OCI-M1 (cell line): ENCODE measurements at regions not wholly inside any gene's neighbourhood (a gene's known extent, or its start where the extent isn't known, plus 50 kb on each side); places are given as distances from the start of the nearest gene placed in this dataset.

Experiments used
- DNase-seq: peaks from one replicate; lab custom pipeline; 2025; lab: John Stamatoyannopoulos, UW

DNA sequence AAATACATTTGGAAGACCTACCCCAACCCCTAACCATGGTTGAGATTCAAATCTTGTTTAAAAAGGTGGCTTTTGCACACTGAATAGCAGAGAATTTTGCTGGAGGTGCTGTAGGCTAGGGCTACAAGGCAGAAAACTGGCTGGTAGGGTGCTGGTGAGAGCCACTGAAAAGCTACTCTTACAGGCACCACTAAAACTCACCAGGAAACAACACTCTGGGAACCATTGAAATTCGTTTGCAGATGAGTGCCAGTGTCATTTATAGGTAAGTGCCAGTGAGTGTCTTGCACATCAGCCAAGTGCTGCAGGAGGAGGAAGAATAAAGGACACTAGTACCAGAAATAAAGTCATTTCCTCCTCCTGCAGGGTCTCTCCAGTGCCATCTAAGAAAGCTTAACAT, 610.2 kb downstream of the ZNF385D start:
- no peak for DNase-seq

DNA sequence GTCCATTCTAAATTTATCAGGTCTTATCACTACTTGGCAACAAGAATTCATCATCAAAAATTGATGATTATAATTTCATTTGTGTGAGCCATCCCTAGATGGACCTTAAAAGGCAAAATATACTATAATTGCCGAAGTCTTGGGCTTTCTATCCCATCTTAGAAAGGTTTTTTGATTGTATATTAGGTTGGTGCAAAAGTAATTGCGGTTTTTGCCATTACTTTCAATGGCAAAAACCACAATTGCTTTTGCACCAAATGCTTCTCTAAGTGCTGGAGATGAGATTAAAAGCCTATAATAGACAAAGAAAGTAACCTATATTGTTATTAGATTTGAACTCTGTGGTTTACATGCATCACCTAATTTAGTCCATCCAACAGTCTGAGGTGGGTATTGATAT, 612.9 kb downstream of the ZNF385D start:
- DNase-seq, result no peak

DNA sequence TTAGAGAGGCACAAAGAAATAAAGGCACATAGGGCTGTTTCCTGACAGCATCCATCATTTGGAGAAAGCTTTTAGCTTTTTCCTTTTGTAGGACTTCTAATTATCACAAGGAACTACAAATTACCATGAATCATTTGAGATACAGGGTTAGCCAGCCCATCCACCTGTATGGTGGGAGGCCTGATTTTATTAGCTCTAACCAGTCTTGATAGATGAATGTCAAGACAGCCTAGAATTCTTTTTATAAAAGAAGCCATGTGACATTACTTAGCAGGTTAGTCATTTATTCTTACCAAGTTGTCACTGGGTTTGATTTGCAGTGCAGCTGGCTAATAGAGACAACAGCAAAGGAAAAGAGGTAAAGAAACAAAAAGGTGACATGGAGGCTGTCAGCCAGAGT, 618.1 kb downstream of the ZNF385D start:
- DNase-seq, result no peak

DNA sequence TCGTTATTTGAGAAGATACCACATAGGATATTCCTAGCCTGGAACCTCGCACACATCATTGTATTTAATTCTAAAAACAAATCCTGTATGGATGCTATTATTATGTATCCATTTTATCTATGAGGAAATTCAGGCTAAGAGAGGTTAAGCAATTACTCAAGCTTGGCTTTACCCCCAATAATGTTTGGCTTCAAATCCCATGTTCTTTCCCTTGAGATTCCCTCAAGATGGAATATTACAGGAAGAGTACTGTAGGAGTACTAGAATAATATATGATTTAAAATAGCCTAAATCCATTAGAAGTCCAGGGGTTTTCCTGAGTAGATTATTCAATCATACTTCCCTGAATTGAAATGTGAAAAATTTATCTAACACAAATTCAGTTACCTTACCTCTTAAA, 630.2 kb downstream of the ZNF385D start:
- no peak for DNase-seq

DNA sequence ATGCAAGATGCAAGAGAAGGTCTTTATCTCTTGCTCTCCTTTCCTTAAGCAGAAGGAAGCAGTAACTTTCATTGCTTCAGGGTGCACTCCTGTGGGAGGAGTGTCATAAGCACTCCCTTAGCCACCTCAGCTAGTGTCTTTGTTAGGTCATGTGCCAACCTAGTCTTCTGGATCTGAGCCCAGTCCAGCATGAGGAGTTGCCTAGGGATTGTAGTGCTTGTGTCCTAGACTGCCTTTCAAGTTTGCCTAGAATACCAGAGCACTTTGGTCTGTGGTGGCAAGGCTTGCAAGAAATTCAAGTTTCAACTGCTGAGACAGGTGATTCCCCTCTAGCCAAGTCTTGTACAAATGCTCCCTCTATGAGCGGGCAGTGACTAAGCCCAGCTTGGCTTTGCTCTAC, 633.6 kb downstream of the ZNF385D start:
- no peak for DNase-seq

DNA sequence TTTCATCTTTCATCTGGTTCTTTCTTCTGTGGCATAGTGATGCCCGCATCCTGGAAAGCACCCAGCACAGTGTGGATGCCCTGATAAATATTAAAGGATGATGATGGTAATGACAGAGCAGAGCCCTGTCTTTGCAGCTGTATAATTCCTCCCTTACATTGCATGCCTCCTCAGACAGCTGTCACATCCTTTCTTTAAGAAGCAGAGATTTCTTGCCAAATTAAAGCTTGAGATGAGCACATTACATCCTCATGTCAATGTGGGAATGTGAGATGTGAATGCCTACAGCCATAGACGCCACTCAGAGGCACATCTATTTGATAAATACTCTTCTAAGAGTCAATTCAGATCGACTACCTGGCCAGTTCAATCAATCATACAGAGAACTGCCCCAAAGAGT, 642.0 kb downstream of the ZNF385D start:
- DNase-seq, result no peak

DNA sequence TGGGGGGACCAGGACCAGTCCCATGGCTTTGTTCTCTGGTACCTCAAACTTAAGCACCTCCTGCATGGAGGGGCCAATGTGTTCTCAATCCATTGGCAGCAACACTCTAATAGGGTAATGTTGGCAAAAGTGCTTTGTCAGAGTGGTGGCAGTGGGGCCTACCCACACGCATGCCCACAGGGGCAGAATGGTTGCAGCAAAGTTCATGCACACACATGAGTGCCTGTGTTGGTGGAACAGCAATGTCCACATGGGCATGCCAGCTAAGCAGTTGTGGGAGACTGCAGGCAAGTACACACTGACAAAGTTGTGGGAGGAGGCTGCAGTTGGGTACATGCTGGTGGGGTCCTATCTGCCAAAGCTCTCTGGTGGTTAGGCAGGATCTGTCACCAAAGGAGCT, 645.2 kb downstream of the ZNF385D start:
- no peak for DNase-seq

DNA sequence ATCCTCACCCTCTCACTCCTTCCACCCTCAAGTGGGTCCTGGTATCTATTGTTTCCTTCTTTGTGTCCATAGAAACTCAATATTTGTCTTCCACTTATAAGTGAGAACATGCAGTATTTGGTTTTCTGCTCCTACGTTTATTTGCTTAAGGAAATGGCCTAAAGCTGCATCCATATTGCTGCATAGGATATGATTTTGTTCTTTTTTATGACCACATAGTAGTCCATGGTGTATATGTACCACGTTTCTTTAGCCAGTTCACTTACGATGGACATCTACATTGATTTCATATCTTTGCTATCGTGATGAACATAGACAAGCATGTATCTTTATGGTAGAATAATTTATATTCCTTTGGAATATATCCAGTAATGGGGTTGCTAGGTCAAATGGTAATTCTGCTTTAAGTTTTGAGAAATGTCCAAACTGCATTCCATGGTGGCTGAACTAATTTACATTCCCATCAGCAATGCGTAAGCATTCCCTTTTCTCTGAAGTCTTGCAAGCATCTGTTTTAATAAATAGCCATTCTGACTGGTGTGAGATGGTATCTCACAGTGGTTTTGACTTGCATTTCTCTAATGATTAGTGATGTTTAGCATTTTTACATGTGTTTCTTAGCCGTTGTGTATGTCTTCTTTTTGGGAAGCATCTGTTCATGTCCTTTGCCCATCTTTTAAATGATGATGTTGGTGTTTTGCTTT, 650.2 kb downstream of the ZNF385D start:
- no peak for DNase-seq

DNA sequence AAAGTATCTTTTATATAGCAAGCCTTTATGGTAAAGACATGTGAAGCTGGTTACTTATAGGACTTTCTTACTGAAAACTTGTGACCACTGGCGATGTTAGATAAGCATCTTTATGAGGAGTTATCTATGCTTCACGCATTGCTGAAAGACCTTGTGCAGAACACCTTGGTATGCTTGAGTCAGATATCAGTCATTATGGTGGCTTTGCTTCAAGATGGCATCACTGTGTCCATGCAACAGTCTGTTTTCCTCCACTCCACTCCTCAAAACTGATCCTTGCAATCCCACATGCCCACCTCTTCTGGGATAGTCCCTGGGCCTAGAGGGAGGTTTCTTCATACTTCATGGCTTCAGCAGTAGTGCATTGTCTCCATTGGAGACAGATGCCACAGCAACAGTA, 656.3 kb downstream of the ZNF385D start:
- DNase-seq, result no peak

DNA sequence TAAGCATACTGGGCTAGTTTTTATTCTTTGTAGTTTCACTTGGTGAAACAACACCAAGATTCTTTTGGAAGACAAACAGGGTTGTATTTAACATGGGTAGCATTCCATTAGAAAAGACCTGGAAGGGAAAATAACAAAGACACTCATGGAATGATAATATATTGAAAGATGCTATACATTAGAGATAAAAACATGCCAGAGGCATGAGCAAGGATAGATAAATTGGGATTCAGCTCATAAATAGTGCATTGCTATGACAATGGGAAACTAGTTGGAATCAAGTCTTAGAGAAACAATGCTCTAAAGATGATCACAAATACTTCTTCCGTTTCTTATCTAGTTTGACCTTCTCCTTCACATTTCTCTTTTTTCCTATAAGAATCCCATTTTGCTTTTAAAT, 677.4 kb downstream of the ZNF385D start:
- no peak for DNase-seq

DNA sequence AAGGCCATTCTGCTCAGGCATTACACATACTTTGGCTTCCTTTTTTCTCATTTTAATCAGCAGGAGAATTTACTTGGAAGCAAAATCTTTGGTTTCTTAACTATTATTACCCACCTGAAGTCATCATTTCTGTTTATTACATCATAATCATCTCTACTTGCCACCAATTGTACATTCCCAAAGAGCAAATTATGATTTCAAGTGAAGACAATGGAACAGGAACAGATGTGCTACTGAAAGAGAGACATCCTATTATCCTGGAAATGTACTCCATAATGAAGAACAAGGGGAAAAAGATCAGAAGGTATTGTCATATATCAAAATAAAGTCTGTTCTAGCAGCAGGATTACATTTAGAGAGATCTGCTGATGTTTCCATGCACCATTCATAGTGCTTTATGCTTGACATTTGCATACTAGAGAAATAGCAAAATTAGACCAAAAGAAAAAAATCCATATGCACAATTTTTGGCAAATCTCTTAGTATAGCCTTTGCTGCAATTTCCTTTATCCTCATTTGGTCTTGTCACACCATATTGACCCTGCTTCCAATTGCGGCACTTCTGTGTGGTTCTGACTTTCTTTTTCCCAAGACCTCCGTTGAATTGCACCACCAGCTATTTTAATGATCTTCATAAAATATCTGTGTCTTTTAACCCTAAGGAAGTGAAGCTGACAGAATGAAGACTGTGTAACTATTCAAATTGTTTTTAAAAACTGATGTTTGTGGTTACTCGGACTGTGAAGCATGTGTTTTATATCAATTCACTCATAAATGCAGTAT, 683.8 kb downstream of the ZNF385D start:
- no peak for DNase-seq

DNA sequence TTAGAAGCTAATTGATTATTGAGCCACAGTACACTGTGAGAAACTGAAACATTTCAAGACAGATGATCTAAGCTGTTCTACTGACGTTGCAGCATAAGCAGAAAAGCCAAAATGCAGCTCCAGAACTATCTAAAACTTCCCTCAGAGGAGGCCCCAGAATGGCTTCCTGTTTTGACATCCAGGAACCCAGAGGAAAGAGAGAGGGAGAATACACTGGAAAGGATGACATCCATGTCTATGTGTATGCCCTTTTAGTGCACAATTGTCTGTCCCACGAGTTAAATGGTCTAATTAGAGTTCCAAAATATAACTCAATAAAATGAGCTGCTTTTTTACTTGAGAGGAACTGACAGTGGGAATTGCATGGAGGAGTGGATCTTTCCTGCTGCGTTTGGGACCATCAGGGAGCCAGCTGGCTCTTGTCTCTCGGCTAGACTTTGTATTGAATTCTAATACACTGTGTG, 688.1 kb downstream of the ZNF385D start:
- no peak for DNase-seq

DNA sequence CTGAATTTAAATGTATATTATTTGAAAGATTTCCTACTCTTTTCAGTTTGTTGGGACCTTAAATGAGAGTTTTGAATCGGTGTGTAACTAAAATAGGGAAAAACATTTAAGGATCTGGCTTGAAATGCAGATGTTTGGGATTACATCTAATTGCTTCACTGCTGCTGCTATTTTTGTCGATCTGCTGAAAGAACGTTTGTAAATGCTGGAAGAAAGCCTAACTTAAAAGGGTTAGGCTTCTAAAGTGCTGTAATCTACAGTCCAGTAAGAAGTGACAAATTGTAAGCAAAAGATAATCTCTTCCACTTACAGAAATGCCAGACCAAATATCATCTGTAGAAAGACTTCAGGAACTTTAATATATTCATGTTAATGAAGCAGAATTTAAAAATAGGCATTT, 691.6 kb downstream of the ZNF385D start:
- no peak for DNase-seq

DNA sequence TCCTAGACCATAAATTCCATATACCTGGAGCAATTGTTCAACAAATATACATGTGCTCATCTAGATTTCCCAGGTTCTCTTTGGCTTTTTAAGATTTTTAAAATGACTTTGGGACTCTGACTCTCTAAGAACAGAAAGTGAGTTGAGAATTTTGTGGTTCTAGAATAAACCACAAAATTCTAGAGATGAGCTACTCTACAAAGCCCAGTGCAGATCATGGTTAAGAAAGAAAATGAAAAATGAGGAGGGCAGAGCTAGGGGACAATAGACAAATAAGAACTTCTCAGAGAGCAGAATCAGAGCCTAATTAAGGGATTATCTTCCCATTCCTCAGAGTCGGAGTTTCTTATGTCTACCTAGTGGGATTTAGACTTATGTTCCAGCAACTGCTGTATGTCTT, 694.7 kb downstream of the ZNF385D start:
- DNase-seq, result no peak

DNA sequence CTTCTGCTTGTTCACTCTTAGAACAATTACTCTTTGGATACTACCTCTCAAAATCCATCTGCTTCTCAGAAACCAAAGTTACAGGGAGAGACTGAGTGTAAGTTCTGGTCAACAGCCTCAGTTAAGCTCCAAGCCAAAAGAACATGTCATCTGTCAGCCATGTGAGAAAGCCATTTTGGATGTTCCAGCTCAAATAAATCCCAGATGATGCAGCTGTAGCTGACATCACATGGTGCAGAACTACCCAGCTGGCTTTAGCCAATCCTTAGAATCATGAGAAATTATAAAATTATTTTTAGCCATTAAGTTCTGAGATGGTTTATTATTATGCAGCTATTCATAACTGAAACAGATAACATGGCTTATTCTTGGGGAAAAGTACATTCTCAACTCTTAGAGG, 696.0 kb downstream of the ZNF385D start:
- no peak for DNase-seq

DNA sequence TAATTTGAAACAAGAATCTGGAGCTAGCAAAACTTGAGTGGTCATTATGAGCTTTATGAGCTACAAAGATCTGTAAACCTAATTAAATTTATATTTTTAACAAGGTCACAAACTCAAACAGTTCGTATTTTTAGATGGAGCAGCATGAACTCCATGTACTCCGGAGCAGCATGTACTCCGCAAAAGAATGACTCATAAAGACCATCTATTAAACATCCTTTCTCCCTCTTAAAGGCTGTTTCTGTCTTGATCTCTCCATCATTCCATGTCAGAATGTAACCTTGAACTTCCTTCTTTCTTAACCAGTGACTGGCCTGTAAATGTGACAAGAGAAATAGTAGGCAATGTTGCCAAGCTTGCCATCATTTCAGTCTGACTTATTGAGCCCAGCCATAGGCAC, 696.9 kb downstream of the ZNF385D start:
- DNase-seq, result no peak

DNA sequence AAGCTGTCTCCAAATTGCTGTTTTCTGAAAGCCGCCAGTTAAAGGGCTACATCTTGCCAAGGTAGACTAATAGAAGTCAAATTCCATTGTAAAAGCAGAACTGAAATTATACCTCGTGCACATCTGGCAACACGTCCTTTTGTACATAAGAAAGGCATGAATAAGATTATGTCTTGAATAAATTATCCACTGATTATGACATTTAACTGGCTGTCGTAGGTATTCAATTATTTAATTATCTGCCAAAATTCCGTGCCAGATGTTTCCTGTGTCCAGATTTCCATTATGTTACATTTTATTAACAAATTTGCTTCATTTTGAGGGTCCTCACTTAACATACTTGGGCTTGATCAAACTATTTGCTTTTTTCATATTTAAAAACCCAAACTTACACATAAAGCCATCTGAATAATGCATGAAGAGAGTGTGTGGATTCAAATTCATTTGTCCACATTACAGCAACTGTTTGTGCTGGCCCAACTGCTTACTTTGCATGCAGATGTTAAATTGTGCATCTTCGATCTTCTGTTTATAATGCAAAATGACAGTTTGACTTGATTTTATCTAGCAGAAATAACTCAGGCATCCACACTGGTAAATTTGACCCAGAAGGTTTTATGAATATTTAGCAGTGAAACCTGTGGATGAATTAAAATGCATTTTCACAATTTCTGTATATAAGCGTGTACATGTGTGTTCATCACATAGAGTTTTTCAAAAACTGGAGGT, 701.5 kb downstream of the ZNF385D start:
- DNase-seq, result no peak

DNA sequence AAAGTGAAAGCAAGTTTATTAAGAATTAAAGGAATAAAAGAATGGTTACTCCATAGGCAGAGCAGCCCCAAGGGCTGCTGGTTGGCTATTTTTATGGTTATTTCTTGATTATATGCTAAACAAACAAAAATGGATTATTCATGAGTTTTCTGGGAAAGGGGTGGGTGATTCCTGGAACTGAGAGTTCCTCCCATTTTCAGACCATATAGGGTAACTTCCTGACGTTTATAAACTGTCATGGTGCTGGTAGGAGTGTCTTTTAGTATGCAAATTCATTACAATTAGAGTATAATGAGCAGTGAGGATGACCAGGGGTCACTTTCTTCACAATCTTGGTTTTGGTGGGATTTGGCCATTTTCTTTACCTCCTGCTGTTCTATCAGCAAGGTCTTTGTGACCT, 707.9 kb downstream of the ZNF385D start:
- DNase-seq, result peak; percentile 40

DNA sequence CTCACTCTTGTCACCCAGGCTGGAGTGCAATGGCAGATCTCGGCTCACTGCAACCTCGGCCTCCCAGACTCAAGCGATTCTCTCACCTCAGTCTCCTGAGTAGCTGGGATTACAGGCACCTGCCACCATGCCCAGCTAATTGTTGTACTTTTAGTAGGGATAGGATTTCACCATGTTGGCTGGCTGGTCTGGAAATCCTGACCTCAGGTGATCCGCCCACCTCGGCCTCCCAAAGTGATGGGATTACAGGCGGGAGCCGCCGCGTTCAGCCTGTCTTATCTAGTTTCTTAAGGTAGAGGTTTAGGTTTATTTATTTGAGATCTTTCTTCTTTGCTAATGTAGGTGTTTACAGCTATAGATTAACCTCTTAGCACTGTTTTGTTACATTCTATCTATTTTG, 708.8 kb downstream of the ZNF385D start:
- no peak for DNase-seq

DNA sequence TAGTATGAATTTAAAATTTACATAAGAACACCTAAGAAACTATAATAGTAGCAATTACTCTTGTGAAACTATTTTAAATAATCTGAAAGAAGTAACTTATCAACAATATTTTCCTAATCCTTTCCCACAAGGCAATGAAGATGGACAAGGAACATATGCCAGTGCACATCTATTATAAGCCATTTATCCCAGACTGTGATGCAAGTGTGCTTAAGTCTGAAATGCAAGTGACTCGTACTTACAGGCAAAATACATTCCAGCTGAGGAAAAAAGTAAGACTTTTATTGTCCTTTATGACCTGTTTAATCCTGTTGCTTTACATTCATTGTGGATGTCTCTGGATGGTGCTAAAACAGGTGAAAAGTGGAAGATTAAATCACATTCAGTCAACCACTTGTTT, 709.4 kb downstream of the ZNF385D start:
- DNase-seq, result no peak

DNA sequence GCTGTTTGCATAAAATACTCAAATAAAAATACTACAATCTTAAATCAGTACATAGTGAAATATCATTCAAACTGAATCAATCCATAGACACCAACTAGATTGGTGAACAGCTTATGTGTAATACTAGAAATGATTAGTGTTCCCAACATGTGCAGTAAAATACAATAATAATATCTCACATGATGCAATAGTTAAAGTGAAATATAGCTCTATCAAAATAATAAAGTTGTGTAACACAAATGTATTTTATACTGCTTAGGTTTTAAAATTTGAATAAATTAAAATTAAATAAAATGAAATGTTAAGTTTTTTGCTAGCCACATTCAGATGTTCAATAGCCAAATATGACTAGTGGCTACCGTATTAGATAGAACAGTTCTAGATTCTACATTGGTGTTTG, 714.1 kb downstream of the ZNF385D start:
- DNase-seq, result no peak

DNA sequence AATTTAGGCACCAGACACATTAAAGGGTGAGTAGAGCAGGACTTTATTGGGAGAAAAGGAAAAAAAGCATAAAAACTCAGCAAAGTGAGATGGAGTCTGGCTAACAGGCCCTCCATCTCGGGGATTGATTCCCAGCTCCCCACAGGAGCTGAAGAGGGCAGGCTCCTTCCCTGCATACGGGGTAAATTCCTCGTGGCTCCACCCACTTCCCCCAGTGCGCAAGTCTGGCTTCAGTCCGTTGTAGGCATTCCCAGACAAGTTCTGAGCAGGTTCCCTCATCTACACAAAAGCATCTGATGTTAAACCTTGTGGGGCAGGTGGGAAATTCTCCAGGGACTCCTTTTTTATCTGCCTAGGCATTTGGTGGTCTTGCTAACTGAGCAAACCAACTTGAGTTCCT, 722.6 kb downstream of the ZNF385D start:
- no peak for DNase-seq

DNA sequence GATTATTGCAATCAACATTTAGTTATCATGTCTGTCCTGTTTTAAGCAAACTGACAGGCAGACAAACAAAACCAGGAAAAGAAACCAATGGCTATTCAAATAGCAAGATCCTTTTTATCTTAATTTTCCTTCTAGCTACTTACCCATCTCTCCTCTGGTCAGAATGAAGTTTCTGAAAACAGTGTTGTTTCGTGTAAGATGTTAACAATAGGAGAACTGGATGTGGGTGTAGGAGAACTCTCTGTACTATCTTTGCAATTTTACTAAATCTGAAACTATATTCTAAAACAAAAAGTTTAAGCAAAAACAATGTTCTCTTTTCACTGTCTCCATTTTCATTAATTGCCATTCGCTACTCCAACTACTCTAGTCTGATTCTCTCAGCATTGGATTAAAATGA, 726.4 kb downstream of the ZNF385D start:
- DNase-seq, result no peak
